HFF-Myc (cell line): ENCODE measurements at regions not wholly inside any gene's neighbourhood (a gene's known extent, or its start where the extent isn't known, plus 50 kb on each side); places are given as distances from the start of the nearest gene placed in this dataset.

ENCODE experiments used
- DNase-seq: peaks from one replicate; pipeline ENCODE4 v3.0.0-alpha.2; 2011; ENCODE audit warnings: low read depth; ENCODE audit errors: extremely low read depth
- H3K4me3 ChIP-seq: replicated peaks from 2 replicates; pipeline ENCODE4 v1.5.1; 2011; ENCODE audit warnings: low read depth, mild to moderate bottlenecking, control low read depth, low read length
- CTCF ChIP-seq: IDR thresholded peaks from 2 replicates; pipeline ENCODE4 v1.5.1; 2012; ENCODE audit warnings: mild to moderate bottlenecking, low read depth, low read length, control low read depth; ENCODE audit errors: missing control alignments

DNA sequence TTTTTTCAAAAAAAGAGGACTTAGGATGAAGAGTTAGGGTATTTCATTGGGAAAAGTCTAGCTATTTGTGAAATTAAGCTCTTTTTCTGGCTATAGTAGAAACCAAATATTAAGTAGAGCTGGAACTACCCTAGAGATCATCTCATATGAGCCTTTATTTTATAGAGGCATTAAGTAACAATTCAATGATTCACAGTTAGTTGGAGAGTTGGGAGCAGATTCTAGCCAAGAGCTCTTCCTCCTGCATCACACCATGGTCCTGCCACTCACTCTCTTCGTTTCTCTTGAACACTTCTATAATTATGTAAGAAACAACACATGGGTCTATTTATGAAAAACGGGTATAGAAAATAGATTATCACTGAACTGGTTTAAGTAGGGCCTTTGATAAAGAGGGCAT lies 76.1 kb upstream of the ANK3 start:
- TF ChIP-seq CTCF: no peak
- no peak overlapping the region for H3K4me3 ChIP-seq
- DNase-seq: no peak

GRCh38 chr10:60464659-60465058 lies 75.0 kb upstream of the ANK3 start:
- DNase-seq: no peak
- TF ChIP-seq CTCF: no peak
- no peak overlapping the region for H3K4me3 ChIP-seq

DNA sequence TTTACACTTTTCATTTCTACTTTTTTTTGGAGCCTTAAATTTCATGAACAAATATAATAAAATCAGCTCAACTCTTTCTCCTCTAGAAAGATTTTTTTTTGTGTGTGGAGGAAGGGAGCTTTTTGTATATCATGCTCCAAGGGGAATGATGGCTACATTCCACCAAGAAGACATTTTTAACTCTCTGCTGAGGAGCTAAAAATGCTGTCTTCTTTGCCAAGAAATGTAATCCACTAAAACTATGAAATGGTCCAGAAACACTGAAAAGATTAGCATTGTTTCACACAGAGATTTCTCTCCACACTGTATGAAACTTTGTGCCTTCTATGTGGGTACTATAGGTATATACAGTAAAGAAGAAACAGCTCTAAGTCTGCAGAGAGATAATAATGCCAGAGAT lies 74.1 kb upstream of the ANK3 start:
- no peak overlapping the region for H3K4me3 ChIP-seq
- DNase-seq: no peak
- TF ChIP-seq CTCF: no peak

GRCh38 chr10:60461688-60462087 lies 72.0 kb upstream of the ANK3 start:
- no peak for DNase-seq
- no peak overlapping the region for H3K4me3 ChIP-seq
- TF ChIP-seq CTCF: no peak

GRCh38 chr10:60459701-60460457 lies 70.2 kb upstream of the ANK3 start:
- TF ChIP-seq CTCF: no peak
- DNase-seq: no peak
- no peak overlapping the region for H3K4me3 ChIP-seq

DNA sequence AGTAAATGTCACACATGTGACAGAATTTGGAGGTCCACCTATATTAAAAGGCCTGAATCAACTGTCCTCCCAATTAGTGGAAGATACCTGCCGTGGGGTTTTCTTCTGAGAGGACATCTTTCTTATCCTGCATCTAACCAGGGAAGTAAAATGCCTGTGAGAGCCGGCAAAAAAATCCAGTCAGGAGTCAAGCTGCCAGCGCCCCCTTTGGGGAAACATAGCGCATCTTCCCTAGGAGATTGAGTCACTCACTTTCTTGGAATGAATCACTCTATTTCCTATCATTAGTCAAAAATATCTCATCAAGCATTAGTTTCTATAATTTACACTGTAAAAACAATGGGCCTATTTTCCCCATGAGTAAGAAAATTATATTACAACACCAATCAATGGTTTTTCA lies 66.4 kb upstream of the ANK3 start:
- no peak for TF ChIP-seq CTCF
- no peak for DNase-seq
- no peak overlapping the region for H3K4me3 ChIP-seq

GRCh38 chr10:60454336-60454735 lies 64.7 kb upstream of the ANK3 start:
- H3K4me3 ChIP-seq: no peak overlapping the region
- DNase-seq: no peak
- TF ChIP-seq CTCF: no peak
